ENCODE measurements at regions not wholly inside any gene's neighbourhood (a gene's known extent, or its start where the extent isn't known, plus 50 kb on each side); places are given as distances from the start of the nearest gene placed in this dataset.
"Not testable (repeated sequence)": the region's sequence is repeated elsewhere in the genome, so short reads cannot be mapped to it uniquely, and the experiment has no call there.

DNA sequence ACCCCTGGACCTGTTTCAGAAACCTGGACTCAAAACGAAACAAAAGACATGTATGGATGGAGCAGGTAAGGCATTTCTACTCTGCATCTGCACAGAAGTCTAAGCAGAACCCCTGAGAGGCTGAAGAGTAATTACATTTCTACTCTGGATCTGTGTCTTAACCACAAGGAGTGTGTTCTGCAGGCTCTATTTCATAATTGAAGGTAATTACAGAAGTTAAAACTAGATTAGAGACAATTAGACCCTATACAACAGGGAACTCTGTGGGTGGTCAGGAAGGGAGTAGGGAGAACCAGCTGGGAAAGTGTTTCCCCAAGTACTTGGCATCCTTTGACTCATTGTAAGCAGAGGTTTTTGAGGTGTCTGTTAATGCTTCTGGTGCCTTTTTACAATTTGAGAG lies 69.8 kb downstream of the IGSF1 start:
- H3K36me3 Mint-ChIP-seq = no peaks in the 10 kb centered on the region
- DNase-seq (ENCODE audit: low spot score) = no peak
- no peak overlapping the region for H3K27ac Mint-ChIP-seq
- no peak overlapping the region for H3K4me3 Mint-ChIP-seq
- no peak for ATAC-seq
- no peaks in the 10 kb centered on the region for H3K9me3 Mint-ChIP-seq
- H3K27me3 Mint-ChIP-seq = peaks cover 0 to 3% of the 10 kb centered on the region in 2 donors
- no peaks in the 10 kb centered on the region for H3K4me1 Mint-ChIP-seq (ENCODE audit: low read depth in 2 of 2)

DNA sequence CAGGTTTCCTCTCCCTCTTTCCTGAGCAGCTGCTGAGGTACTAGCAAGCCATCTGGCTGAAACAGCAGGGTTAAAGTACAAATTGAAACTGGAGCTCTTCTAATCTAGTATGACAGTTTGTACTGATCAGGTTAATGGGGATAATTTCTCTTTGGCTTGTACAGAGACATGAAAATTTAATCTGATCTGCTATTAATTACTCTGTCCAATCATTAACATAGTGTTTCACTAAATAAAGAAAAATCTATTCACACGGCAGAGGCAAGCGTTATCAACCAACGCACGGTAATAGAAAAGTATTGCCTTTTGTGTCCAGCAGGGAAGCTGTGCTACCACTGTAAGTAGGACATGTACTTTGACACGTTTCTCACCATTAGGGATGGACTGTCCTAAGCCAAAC lies 71.1 kb downstream of the IGSF1 start:
- ATAC-seq = no peak
- no peaks in the 10 kb centered on the region for H3K36me3 Mint-ChIP-seq
- no peak for DNase-seq (ENCODE audit: low spot score)
- H3K27ac Mint-ChIP-seq = no peak overlapping the region
- H3K4me3 Mint-ChIP-seq = no peak overlapping the region
- H3K27me3 Mint-ChIP-seq = peaks cover 0 to 3% of the 10 kb centered on the region in 2 donors
- no peaks in the 10 kb centered on the region for H3K4me1 Mint-ChIP-seq (ENCODE audit: low read depth in 2 of 2)
- no peaks in the 10 kb centered on the region for H3K9me3 Mint-ChIP-seq

DNA sequence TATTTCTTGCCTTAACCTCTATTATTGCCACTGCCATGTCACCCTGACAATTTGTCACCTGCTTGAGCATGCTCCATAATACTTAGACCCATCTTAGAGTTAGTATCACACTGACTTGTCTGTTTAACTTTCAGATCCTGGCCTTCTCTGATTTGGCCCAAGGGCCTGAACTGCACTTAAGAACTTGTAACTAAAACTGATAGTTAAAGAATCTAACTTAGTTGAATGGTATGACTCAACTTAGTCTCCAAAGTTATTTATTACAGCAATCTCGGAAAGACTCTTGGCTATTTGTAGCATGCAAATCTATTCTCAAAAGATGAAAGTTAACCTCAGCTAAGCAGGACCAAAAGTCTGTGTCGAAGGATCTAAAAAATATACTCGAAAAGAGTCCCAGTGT lies 72.3 kb downstream of the IGSF1 start:
- peaks cover 0 to 3% of the 10 kb centered on the region in 2 donors for H3K27me3 Mint-ChIP-seq
- H3K4me3 Mint-ChIP-seq = no peak overlapping the region
- H3K9me3 Mint-ChIP-seq = no peaks in the 10 kb centered on the region
- H3K36me3 Mint-ChIP-seq = no peaks in the 10 kb centered on the region
- no peaks in the 10 kb centered on the region for H3K4me1 Mint-ChIP-seq (ENCODE audit: low read depth in 2 of 2)
- no peak overlapping the region for H3K27ac Mint-ChIP-seq
- ATAC-seq (no peak), DNase-seq (ENCODE audit: low spot score) (no peak)

DNA sequence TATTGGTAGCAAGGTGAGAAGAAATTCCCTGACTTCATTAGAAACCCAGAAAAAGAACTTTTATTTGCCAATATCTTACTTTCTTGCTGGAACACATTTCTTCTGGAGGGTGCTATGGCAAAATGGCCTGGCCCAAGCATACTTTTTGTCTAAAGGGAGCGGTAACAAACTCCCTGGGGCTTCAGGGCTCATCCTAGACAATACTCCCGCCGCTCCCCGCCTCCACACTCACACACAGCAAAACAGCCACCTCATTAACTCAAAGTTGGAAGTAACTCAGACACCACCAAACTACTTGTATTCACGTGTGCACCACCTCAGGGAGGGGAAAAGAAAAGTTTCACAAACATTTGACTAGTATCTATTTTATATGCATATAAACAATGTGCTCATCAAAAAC lies 75.7 kb downstream of the IGSF1 start:
- Mint-ChIP-seq H3K9me3 (no peaks in the 10 kb centered on the region), H3K4me3 (no peak overlapping the region), H3K4me1 (ENCODE audit: low read depth in 2 of 2) (no peaks in the 10 kb centered on the region), H3K27ac (no peak overlapping the region), H3K36me3 (no peaks in the 10 kb centered on the region), H3K27me3 (peaks cover 0 to 8% of the 10 kb centered on the region in 2 donors)
- ATAC-seq = no peak
- no peak for DNase-seq (ENCODE audit: low spot score)

DNA sequence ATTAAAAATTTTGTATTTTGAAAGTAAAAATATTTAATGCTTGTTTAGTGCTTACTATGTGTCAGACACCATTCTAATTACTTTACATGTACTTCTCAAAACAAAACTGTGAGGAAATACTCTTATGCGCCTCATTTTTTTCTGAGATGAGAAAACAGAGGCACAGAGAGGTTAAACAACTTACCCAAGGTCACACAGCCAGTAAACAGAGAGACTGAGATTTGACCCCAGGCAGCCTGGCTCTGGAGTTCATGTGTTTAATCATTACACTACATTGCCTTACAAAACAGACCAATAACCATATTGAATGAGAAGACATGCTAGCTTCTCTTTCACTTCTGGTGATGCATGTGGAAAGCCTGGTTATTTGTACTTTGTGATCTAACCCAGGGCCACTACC lies 86.3 kb downstream of the IGSF1 start:
- H3K27ac Mint-ChIP-seq = no peak overlapping the region
- no peak overlapping the region for H3K4me3 Mint-ChIP-seq
- H3K27me3 Mint-ChIP-seq = peaks cover 0 to 15% of the 10 kb centered on the region in 2 donors
- H3K9me3 Mint-ChIP-seq = no peaks in the 10 kb centered on the region
- ATAC-seq (no peak), DNase-seq (ENCODE audit: low spot score) (no peak)
- no peaks in the 10 kb centered on the region for H3K4me1 Mint-ChIP-seq (ENCODE audit: low read depth in 2 of 2)
- no peaks in the 10 kb centered on the region for H3K36me3 Mint-ChIP-seq

DNA sequence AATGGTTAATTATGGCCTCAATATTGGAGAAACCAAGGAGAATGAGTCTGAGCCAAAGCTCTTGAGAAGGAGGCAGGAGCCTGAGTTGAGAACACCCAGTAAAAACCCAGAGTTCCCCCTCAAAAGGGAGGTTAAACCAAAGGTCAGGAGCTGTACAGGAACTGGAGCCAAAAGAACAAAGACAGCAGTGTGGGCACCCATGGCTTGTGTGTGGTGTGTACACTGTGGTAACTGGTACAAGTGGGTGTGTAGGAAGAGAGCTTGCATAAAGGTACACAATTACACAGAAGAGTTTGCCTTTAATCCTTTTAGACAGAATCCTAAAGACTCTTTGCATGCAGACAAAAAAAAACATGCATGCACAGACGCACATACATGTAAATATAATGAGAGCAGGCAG lies 87.1 kb downstream of the IGSF1 start:
- Mint-ChIP-seq H3K27ac (no peak overlapping the region), H3K4me3 (no peak overlapping the region), H3K4me1 (ENCODE audit: low read depth in 2 of 2) (no peaks in the 10 kb centered on the region), H3K27me3 (peaks cover 0 to 17% of the 10 kb centered on the region in 2 donors), H3K9me3 (no peaks in the 10 kb centered on the region), H3K36me3 (no peaks in the 10 kb centered on the region)
- no peak for DNase-seq (ENCODE audit: low spot score)
- ATAC-seq = no peak

DNA sequence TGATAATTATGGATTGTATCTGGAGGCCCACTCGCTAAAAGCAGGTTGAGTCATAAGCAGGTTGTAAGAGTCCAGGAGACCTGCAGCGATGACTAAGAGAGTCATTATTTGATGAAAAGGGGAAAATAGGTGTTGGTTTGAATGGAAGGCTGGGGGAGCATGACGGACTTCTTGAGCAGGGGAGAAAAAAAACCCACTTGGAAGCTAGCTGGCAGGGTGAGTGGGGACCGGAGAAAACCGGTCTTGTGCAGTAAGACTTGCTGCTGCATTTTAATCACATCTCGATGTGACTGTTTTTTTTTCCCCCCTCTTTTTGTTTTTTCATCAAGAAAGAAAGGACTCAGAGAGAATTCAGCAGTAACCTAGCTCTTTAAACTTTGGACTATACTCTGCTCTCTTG lies 90.0 kb downstream of the IGSF1 start:
- Mint-ChIP-seq H3K27me3 (peaks cover 0 to 25% of the 10 kb centered on the region in 2 donors), H3K9me3 (no peaks in the 10 kb centered on the region), H3K36me3 (no peaks in the 10 kb centered on the region), H3K4me1 (ENCODE audit: low read depth in 2 of 2) (no peaks in the 10 kb centered on the region), H3K4me3 (no peak overlapping the region), H3K27ac (no peak overlapping the region)
- DNase-seq (ENCODE audit: low spot score) = no peak
- ATAC-seq = no peak

DNA sequence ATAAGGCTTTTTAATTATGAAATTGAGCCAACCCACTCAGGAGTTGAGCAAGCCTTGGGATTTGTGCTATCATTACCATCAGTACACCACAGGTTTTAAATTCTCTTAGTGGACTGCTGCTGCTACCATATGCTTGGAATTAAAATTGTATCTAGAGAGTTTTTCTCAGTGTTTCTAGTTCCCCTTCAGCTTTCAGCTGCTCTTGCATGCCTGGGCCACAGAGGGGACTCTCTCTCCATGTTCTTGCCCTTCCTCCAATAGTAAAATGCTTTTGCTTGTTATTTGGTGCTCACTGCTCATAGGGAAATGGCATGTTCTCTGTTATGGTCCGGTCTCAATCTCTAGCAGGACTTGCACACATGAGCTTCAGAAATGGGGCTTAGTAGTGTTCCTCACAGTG lies 101.9 kb downstream of the IGSF1 start:
- ATAC-seq (no peak), DNase-seq (ENCODE audit: low spot score) (no peak)
- Mint-ChIP-seq H3K27me3 (peaks cover 0 to 6% of the 10 kb centered on the region in 2 donors), H3K36me3 (no peaks in the 10 kb centered on the region), H3K27ac (no peak overlapping the region), H3K4me1 (ENCODE audit: low read depth in 2 of 2) (no peaks in the 10 kb centered on the region), H3K4me3 (no peak overlapping the region), H3K9me3 (no peaks in the 10 kb centered on the region)

DNA sequence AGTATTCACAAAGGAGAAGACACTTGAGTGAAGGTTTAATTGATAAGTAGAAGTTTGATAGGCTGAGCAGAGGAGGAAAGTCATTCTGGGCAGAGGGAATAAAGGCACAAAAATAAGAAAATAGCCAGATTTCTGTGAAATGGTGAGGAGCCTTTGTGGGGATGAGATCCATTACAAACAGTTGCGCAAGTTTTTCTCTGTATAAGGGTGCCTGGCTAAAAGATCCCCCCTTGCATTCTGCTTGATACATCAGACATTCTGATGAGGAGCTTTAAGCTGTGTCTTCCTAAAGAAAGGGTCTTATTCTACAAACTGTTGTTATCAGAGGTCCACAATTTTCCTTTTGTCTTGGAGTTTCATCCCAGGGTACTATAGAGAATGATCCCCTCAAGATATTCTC lies 112.0 kb downstream of the ARHGAP36 start:
- H3K36me3 Mint-ChIP-seq = no peaks in the 10 kb centered on the region
- ATAC-seq = no peak

DNA sequence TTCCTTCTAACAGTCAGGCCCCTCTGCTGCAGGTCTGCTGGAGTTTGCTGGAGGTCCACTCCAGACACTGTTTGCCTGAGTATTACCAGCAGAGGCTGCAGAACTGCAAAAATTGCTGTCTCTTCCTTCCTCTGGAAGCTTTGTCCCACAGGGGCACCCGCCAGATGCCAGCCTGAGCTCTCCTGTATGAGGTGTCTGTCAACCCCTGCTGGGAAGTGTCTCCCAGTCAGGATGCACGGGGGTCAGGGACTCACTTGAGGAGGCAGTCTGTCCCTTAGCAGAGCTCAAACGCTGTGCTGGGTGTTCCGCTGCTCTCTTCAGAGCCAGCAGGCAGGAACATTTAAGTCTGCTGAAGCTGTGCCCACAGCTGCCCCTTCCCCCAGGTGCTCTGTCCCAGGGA lies 105.5 kb downstream of the ARHGAP36 start:
- not testable (repeated sequence) for ATAC-seq; H3K36me3 Mint-ChIP-seq; H3K27ac Mint-ChIP-seq; H3K4me1 Mint-ChIP-seq (ENCODE audit: low read depth in 2 of 2); H3K9me3 Mint-ChIP-seq; H3K4me3 Mint-ChIP-seq; DNase-seq (ENCODE audit: low spot score)
- H3K27me3 Mint-ChIP-seq = peaks cover 8 to 21% of the 10 kb centered on the region in 2 donors

More for the DNA sequence above, 112.0 kb downstream of the ARHGAP36 start:
- H3K27me3 Mint-ChIP-seq = peaks cover 5 to 13% of the 10 kb centered on the region in 2 donors
- no peak for DNase-seq (ENCODE audit: low spot score)
- H3K4me3 Mint-ChIP-seq = no peak overlapping the region
- H3K4me1 Mint-ChIP-seq (ENCODE audit: low read depth in 2 of 2) = no peaks in the 10 kb centered on the region
- no peak overlapping the region for H3K27ac Mint-ChIP-seq
- no peaks in the 10 kb centered on the region for H3K9me3 Mint-ChIP-seq

DNA sequence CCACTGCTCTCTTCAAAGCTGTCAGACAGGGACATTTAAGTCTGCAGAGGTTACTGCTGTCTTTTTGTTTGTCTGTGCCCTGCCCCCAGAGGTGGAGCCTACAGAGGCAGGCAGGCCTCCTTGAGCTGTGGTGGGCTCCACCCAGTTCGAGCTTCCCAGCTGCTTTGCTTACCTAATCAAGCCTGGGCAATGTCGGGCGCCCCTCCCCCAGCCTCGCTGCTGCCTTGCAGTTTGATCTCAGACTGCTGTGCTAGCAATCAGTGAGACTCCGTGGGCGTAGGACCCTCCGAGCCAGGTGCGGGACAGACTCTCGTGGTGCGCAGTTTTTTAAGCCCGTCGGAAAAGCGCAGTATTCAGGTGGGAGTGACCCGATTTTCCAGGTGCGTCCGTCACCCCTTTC lies 99.5 kb downstream of the ARHGAP36 start:
- H3K27me3 Mint-ChIP-seq = peaks cover 14 to 21% of the 10 kb centered on the region in 2 donors
- not testable (repeated sequence) for H3K27ac Mint-ChIP-seq; DNase-seq (ENCODE audit: low spot score); ATAC-seq; H3K4me1 Mint-ChIP-seq (ENCODE audit: low read depth in 2 of 2); H3K36me3 Mint-ChIP-seq; H3K4me3 Mint-ChIP-seq; H3K9me3 Mint-ChIP-seq

DNA sequence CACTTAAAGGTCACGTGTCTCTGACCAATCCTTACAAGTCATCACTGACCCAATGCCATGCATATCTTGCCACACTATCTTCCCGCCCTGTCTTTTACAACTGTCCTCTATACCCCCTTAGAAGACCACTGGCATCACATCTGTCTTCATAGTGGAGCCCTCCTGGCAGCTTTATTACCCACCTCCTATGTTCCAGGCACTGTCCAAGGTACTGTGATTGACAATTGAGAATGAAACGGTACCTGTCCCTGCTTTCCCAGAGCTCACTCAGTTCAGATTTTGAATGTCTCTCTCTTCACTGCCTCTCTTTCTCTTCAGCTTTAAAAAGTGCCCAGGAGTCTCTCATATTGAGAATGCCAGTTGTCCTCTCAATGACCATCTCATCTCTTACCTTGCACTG lies 88.6 kb downstream of the ARHGAP36 start:
- peaks cover 0 to 6% of the 10 kb centered on the region in 2 donors for H3K27me3 Mint-ChIP-seq

More for the DNA sequence above, 88.6 kb downstream of the ARHGAP36 start:
- no peaks in the 10 kb centered on the region for H3K36me3 Mint-ChIP-seq
- no peaks in the 10 kb centered on the region for H3K9me3 Mint-ChIP-seq
- no peak overlapping the region for H3K4me3 Mint-ChIP-seq
- H3K4me1 Mint-ChIP-seq (ENCODE audit: low read depth in 2 of 2) = no peaks in the 10 kb centered on the region
- ATAC-seq = peak in 1 of 2 donors; percentile 32
- H3K27ac Mint-ChIP-seq = no peak overlapping the region
- DNase-seq (ENCODE audit: low spot score) = no peak
